ENCODE measurements at regions not wholly inside any gene's neighbourhood (a gene's known extent, or its start where the extent isn't known, plus 50 kb on each side); places are given as distances from the start of the nearest gene placed in this dataset.
"Not testable (repeated sequence)": the region's sequence is repeated elsewhere in the genome, so short reads cannot be mapped to it uniquely, and the experiment has no call there.

DNA sequence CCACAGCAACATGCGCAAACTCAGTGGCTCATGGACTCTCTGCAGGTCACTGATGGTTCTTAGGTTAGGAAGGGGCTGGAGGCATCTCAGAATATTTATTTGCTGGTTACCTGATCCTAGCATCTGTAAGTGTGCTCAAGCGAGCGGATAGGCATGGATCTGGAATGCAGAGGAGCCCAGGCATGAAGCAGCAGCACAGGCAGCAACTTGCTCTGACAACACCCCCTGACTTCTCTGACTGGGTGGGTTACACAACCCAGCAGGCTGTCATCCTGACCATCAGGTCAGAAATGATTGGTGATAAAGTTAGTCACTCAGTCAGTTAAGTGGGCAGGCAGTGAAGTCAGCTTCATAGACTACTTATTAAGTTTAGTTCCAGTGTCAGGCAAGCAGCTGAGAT is 50.4 kb upstream of the CTSV start:
- not testable (repeated sequence) for TF ChIP-seq POLR2AphosphoS5, POLR2A (IDR thresholded peaks at IDR 0.05)
- TF ChIP-seq, protein P1, sequence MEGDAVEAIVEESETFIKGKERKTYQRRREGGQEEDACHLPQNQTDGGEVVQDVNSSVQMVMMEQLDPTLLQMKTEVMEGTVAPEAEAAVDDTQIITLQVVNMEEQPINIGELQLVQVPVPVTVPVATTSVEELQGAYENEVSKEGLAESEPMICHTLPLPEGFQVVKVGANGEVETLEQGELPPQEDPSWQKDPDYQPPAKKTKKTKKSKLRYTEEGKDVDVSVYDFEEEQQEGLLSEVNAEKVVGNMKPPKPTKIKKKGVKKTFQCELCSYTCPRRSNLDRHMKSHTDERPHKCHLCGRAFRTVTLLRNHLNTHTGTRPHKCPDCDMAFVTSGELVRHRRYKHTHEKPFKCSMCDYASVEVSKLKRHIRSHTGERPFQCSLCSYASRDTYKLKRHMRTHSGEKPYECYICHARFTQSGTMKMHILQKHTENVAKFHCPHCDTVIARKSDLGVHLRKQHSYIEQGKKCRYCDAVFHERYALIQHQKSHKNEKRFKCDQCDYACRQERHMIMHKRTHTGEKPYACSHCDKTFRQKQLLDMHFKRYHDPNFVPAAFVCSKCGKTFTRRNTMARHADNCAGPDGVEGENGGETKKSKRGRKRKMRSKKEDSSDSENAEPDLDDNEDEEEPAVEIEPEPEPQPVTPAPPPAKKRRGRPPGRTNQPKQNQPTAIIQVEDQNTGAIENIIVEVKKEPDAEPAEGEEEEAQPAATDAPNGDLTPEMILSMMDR (IDR thresholded peaks at IDR 0.05 in 8 of 11, conservative IDR thresholded peaks at IDR 0.05 in 3 of 11) = not testable (repeated sequence)
